ENCODE measurements at regions not wholly inside any gene's neighbourhood (a gene's known extent, or its start where the extent isn't known, plus 50 kb on each side); places are given as distances from the start of the nearest gene placed in this dataset.
"Not testable (repeated sequence)": the region's sequence is repeated elsewhere in the genome, so short reads cannot be mapped to it uniquely, and the experiment has no call there.

DNA sequence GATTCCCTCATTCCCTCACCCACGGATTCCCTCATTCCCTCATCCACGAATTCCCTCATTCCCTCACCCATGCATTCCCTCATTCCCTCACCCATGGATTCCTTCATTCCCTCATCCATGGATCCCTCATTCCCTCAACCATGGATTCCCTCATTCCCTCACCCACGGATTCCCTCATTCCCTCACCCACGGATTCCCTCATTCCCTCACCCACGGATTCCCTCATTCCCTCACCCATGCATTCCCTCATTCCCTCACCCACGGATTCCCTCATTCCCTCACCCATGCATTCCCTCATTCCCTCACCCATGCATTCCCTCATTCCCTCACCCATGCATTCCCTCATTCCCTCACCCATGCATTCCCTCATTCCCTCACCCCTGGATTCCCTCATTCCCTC is 238.0 kb downstream of the TTLL2 start:
- TF ChIP-seq, protein P1, sequence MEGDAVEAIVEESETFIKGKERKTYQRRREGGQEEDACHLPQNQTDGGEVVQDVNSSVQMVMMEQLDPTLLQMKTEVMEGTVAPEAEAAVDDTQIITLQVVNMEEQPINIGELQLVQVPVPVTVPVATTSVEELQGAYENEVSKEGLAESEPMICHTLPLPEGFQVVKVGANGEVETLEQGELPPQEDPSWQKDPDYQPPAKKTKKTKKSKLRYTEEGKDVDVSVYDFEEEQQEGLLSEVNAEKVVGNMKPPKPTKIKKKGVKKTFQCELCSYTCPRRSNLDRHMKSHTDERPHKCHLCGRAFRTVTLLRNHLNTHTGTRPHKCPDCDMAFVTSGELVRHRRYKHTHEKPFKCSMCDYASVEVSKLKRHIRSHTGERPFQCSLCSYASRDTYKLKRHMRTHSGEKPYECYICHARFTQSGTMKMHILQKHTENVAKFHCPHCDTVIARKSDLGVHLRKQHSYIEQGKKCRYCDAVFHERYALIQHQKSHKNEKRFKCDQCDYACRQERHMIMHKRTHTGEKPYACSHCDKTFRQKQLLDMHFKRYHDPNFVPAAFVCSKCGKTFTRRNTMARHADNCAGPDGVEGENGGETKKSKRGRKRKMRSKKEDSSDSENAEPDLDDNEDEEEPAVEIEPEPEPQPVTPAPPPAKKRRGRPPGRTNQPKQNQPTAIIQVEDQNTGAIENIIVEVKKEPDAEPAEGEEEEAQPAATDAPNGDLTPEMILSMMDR (IDR thresholded peaks at IDR 0.05 in 4 of 5, conservative IDR thresholded peaks at IDR 0.05 in 1 of 5), result not testable (repeated sequence)
- TF ChIP-seq POLR2A (IDR thresholded peaks at IDR 0.05), result not testable (repeated sequence)
